ENCODE measurements at regions not wholly inside any gene's neighbourhood (a gene's known extent, or its start where the extent isn't known, plus 50 kb on each side); places are given as distances from the start of the nearest gene placed in this dataset.

- no peak for DNase-seq (ENCODE audit: low read depth in 2 of 2)
Observed at GRCh38 chr16:49024896-49025295, 256.7 kb downstream of the CBLN1 start.

DNA sequence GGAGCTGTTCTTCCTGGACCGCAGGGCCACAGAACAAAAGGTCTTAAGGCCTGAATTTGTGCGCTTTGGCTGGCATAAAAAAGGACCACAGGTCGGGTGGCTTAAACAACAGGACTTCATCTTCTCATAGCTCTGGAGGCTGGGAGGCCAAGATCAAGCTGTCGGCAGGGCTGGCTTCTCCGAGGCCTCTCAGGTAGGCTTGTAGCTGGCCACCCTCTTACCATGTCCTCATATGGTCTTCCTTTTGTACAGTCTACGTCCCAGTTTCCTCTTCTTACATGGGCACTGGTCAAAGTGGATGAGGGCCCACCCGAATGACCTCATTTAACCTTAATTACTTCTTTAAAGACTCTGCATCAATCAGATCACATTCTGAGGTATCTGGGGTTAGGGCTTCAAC, 257.6 kb downstream of the CBLN1 start:
- DNase-seq (ENCODE audit: low read depth in 2 of 2): no peak

DNA sequence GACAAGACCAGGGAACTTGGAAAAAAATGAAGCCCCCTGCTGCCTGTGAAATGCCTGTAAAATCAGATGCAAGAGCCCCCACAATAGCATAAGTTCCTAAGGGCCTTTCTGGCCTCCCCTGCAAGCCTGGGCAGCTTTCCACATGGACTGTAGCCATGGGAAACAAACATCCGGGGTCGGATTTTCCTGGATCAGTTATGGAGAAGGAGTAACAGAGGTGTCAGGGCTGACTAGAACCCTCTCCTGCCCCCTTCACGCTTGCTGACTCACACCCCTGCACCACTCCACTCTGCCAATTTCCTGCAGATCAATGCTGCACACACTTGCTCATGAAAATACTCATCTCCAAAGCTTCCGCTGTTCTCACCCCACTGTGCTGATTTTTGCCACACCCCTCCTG, 258.6 kb downstream of the CBLN1 start:
- DNase-seq (ENCODE audit: low read depth in 2 of 2): no peak

DNA sequence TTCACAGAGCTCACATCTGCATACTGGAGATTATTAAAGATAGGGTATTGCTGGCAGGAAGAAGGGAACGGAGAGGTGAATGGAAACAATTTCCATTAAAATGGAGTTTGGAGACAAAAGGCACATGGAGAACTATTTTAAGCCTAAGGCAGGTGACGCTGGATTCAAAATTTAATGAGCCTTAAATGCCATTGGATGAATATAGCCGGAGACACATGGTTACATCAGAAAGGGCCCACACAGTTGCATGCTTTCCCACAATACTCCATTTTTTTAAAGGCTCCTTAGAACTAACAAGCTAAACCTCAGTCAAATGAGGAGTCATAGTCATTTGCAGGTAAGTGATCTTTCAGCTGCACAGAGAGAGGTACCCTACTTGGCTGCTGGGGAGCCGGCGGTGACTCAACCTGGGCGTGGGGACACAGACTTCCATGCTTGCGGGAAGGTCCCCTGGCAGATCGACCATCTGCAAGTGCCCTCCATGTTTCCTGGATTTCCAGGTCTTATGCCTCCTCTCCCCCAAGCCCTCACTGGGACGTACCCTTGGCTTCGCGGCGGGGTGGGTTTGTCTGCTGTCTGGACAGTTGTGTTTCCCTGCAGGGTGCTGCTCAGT, 259.2 kb downstream of the CBLN1 start:
- no peak for DNase-seq (ENCODE audit: low read depth in 2 of 2)

DNA sequence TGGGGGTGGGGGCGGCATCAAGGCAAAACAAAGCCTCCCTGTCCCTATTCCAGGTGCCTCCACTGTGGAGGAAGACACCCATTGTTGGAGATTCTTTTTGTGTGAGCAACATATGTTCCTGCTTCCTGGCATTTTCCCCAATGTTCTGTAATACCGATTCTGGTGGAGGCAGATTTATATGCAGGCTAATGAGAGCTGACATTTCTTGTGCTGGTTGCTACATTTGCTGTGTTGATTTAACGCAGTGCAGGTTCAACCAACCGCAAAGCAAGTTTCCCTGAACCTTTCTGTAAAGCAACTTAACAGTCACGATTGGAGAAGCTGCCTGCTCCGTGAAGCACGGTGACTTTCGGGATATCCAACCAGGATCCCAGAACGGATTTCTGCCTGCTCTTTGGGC, 260.5 kb downstream of the CBLN1 start:
- no peak for DNase-seq (ENCODE audit: low read depth in 2 of 2)

DNA sequence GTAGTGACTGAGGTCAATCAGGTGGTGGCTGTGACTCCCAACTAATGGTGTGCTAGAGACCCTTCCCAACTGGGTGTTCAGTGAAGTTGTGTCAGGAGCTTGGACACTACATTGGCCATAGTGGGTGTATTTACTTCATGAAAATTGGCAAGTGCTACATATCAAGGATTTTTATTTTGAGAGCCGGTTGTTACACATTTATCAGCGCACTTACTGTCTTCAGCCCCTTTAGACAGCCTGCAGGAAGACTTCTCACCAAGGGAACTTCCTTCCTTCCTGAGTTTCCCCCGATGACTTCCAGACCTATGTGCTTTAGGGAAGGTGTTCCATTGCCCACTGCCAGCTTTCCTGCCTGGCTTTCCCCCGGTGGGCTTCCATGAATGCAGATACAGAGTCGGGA, 261.2 kb downstream of the CBLN1 start:
- DNase-seq (ENCODE audit: low read depth in 2 of 2): no peak

DNA sequence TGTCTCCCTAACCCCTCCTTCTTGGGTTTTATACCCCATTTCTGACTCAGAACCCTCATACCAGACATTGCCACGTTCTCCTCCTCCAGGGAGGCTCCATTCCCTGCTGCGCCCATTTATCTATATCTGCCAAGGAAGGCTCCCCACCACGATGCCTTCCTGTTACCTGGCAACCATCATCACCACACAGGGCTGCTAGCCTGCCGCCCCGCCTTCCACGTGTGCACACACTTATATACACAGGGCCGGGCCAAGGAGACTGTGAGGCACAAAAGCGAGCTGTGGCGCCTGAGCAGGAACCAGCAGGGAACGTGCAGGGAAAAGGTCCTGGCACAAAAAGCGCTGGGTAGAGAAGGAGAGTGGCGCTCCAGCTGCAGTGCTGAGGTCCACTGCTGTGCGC, 261.8 kb downstream of the CBLN1 start:
- DNase-seq (ENCODE audit: low read depth in 2 of 2): no peak

DNA sequence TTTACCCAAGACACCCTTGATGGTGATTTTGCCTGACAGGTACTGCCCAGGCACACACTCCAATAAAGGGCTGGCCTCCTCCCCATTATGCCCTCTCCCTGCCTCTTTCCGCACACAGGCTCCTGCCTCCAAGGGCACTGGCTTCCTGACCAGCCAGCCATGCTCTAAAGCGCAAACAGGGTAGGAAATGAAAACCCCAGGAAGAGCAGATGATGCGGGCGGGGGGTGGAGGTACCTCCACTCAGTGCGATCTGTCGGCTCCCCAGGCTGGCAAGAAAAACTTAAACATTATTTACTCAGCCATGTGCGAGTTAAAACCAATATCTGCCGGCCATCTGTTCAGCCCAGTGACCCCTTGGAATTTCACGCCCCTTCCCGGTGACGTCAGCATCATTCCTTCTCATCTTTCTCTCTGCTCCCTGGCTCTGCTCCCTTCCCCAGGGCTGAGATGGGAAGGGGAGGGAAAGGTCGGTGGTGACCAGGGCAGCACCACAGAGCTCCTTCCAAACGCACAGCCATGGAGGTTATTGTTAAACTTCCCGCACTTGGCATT, 262.5 kb downstream of the CBLN1 start:
- no peak for DNase-seq (ENCODE audit: low read depth in 2 of 2)

GRCh38 chr16:49018259-49018931, 263.2 kb downstream of the CBLN1 start:
- DNase-seq (ENCODE audit: low read depth in 2 of 2): no peak

- DNase-seq (ENCODE audit: low read depth in 2 of 2): no peak
Observed at GRCh38 chr16:49017501-49017900, 264.1 kb downstream of the CBLN1 start.

- no peak for DNase-seq (ENCODE audit: low read depth in 2 of 2)
Observed at GRCh38 chr16:49016461-49016860, 265.2 kb downstream of the CBLN1 start.

- no peak for DNase-seq (ENCODE audit: low read depth in 2 of 2)
Observed at GRCh38 chr16:49015225-49015592, 266.4 kb downstream of the CBLN1 start.

GRCh38 chr16:49014277-49015224, 267.1 kb downstream of the CBLN1 start:
- DNase-seq (ENCODE audit: low read depth in 2 of 2): no peak

- DNase-seq (ENCODE audit: low read depth in 2 of 2): no peak
Observed at GRCh38 chr16:49013727-49014080, 267.9 kb downstream of the CBLN1 start.

GRCh38 chr16:49012961-49013726, 268.5 kb downstream of the CBLN1 start:
- DNase-seq (ENCODE audit: low read depth in 2 of 2): no peak

DNA sequence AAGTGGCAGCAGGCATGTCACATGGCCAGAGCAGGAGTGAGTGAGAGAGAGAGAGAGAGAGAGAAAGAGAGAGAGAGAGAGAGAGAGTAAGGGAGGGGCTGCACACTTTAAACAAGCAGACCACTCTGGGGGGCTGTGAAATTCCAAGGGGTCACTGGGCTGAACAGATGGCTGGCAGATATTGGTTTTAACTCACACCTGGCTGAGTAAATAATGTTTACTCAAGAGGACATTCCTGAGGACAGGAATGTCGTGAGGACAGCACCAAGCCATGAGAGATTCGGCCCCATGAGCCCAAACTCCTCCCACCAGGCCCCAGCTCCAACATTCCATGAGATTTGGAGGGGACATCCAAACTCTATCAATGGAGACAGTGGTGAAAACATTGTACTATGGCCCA, 269.7 kb downstream of the CBLN1 start:
- DNase-seq (ENCODE audit: low read depth in 2 of 2): no peak

GRCh38 chr16:49010879-49011278, 270.8 kb downstream of the CBLN1 start:
- no peak for DNase-seq (ENCODE audit: low read depth in 2 of 2)

DNA sequence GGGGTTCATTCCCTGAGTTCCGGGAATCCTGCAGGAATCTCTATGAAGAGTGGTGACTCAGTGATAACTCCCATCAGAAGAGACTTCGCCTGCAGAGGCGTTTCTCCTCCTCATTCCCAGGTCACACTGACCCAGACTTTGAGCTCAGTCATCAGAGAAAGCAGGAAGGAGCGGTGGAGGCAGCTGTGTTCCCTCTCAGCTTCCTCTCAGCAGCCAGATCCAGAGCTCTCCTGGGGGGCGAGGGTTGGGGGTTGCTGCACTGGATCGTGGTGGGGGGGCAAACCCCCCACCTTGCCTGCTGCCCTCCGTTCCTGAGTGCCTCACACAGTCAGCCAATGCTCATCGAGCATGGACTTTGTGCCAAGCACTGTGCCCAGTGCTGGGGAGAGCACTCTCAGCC, 271.2 kb downstream of the CBLN1 start:
- no peak for DNase-seq (ENCODE audit: low read depth in 2 of 2)

GRCh38 chr16:49009204-49009603, 272.4 kb downstream of the CBLN1 start:
- no peak for DNase-seq (ENCODE audit: low read depth in 2 of 2)

DNA sequence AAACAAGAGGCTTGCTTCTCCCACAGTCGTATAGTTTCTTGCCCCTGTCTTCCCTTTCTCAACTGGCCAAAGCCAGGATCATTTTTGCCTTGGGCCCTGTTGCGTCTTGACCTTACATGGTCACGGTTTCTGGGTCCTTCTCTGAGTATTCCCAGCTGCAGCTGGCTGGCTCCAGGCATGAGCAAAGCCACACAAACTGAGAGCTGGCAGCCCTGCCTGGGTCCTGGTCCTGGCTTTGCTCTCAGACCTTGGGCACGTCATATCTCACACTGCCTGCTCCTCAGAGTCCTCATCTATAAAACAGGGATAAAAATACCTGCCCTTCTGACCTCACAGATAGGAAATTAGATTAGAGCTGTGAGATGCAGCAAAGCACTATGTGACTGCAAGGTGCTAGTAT, 277.6 kb downstream of the CBLN1 start:
- DNase-seq (ENCODE audit: low read depth in 2 of 2): no peak

- no peak for DNase-seq (ENCODE audit: low read depth in 2 of 2)
Observed at GRCh38 chr16:49003022-49003421, 278.6 kb downstream of the CBLN1 start.

DNA sequence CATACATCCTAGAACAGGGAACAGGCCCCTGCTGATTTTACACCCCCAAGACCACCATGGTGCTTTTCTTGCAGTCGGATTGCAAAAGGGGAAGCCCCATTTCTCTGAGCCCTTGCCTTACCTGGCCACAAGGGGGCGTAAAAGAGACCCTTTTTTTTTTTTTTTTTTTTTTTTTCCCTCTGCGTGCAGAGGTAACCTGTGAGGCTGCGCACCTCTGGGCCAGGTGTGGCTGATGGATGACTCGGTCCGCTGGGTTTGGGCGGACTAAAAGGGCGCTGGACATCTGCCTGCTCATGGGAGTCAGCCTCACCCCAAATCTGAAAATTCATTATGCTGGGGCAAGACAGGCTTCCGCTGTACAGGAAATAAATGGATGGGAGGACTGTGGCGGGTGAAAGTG, 281.0 kb downstream of the CBLN1 start:
- DNase-seq (ENCODE audit: low read depth in 2 of 2): no peak

Data from stimulated activated CD8-positive, alpha-beta memory T cell treated with anti-CD3 and anti-CD28 coated beads, Interleukin-2, amount 100 ng/mL, for 48 hours (primary cell).